A549 (cell line): ENCODE measurements at regions not wholly inside any gene's neighbourhood (a gene's known extent, or its start where the extent isn't known, plus 50 kb on each side); places are given as distances from the start of the nearest gene placed in this dataset.

Experiments
- ATAC-seq, 2 experiments: fragments of 200-7000 bp in 1 of 2; fragments of >200 bp in 1 of 2; cut with Nextera tagmentation in 1 of 2; cut with Tn5 transposase in 1 of 2; 3 replicates each; pipeline versions ENCODE4 v1.8.0 to v1.9.1; 2018 to 2020; ENCODE audit warnings: mild to moderate bottlenecking in 1 of 2, moderate library complexity in 1 of 2
- CTCF ChIA-PET: fragments of 300-600 bp; sonication (Branson Sonifier 250); formaldehyde crosslinking; extraction: SDS; loops from one replicate; lab custom pipeline; 2021; ENCODE audit warnings: antibody characterized with exemption, inconsistent platforms; lab: Yijun Ruan, JAX
- POLR2A ChIA-PET: fragments of 350-600 bp; formaldehyde crosslinking; extraction: SDS; loops from one replicate; lab custom pipeline; 2021; ENCODE audit warnings: antibody characterized with exemption, inconsistent platforms; lab: Yijun Ruan, JAX
- DNase-seq, 2 experiments: peaks; one replicate each; pipeline versions ENCODE4 v3.0.0 to v3.0.0-alpha.2; 2011 to 2016; ENCODE audit warnings: low read depth in 1 of 2, low spot score in 1 of 2
- FAIRE-seq: peaks from 2 replicates; lab custom pipeline; 2011; peaks lifted over from hg19 to GRCh38; lab: Jason Lieb, UNC
- H3K27ac ChIP-seq, 2 experiments: fragments of >200 bp; sonication (Bioruptor Twin); formaldehyde crosslinking; 3 replicates each; pipeline ENCODE4 v1.5.1; 2016 to 2017
- H3K4me1 ChIP-seq: fragments of >200 bp; sonication (Bioruptor Twin); formaldehyde crosslinking; 3 replicates; pipeline ENCODE4 v1.6.1; 2016
- H3K4me2 ChIP-seq: fragments of >200 bp; sonication (Bioruptor Twin); formaldehyde crosslinking; 3 replicates; pipeline ENCODE4 v1.6.1; 2016
- H3K4me3 ChIP-seq: fragments of >200 bp; sonication (Bioruptor Twin); formaldehyde crosslinking; 3 replicates; pipeline ENCODE4 v1.5.1; 2016
- H3K9me3 ChIP-seq: fragments of >200 bp; sonication (Bioruptor Twin); formaldehyde crosslinking; 3 replicates; pipeline ENCODE4 v1.6.1; 2016
- BHLHE40 ChIP-seq: IDR thresholded peaks from 2 replicates; pipeline ENCODE4 v1.6.1; 2012; ENCODE audit warnings: low read depth, low read length, inconsistent platforms
- CBX2 ChIP-seq: fragments of 200-600 bp; sonication (generic); IDR thresholded peaks from 2 replicates; pipeline ENCODE4 v1.6.1; 2016; ENCODE audit warnings: low read depth, mild to moderate bottlenecking, borderline replicate concordance
- CBX8 ChIP-seq: fragments of 200-600 bp; sonication (generic); IDR thresholded peaks from 2 replicates; pipeline ENCODE4 v1.6.1; 2016
- CEBPB ChIP-seq, 2 experiments: fragments of >200 bp in 1 of 2; sonication (Bioruptor Twin) in 1 of 2; formaldehyde crosslinking in 1 of 2; IDR thresholded peaks; 2 replicates each; pipeline ENCODE4 v1.6.1; 2012 to 2016
- CHD2 ChIP-seq: fragments of 150-350 bp; IDR thresholded peaks from 2 replicates; pipeline ENCODE4 v1.6.1; 2014; ENCODE audit warnings: low read length; ENCODE audit not compliant: partially characterized antibody
- CHD4 ChIP-seq: fragments of 200-600 bp; sonication (generic); IDR thresholded peaks from 2 replicates; pipeline ENCODE4 v1.6.1; 2016; ENCODE audit warnings: antibody characterized with exemption, mild to moderate bottlenecking, borderline replicate concordance
- ESRRA ChIP-seq: fragments of 150-350 bp; IDR thresholded peaks from 2 replicates; pipeline ENCODE4 v1.6.1; 2014; ENCODE audit warnings: mild to moderate bottlenecking, low read length, borderline replicate concordance
- FOSL2 ChIP-seq, 2 experiments: fragments of 450-650 bp in 1 of 2; fragments of >200 bp in 1 of 2; sonication (Bioruptor Twin) in 1 of 2; formaldehyde crosslinking; IDR thresholded peaks; 2 replicates each; pipeline versions ENCODE4 v1.5.0 to v1.6.1; 2016 to 2020; ENCODE audit warnings: mild to moderate bottlenecking in 1 of 2, moderate library complexity in 1 of 2
- HDAC2 ChIP-seq: fragments of 200-600 bp; sonication (generic); IDR thresholded peaks from 2 replicates; pipeline ENCODE4 v1.6.1; 2016
- HEYL ChIP-seq: fragments of 250-450 bp; sonication (Bioruptor Pico); IDR thresholded peaks from 2 replicates; pipeline ENCODE4 v1.8.0; 2021; ENCODE audit warnings: mild to moderate bottlenecking, moderate library complexity
- HOXA7 ChIP-seq: fragments of 250-450 bp; sonication (Bioruptor Pico); IDR thresholded peaks from 2 replicates; pipeline ENCODE4 v1.5.0; 2020; ENCODE audit warnings: mild to moderate bottlenecking, moderate library complexity
- HOXB13 ChIP-seq: fragments of 250-450 bp; sonication (Bioruptor Pico); IDR thresholded peaks from 2 replicates; pipeline ENCODE4 v1.5.0; 2020; ENCODE audit warnings: low read depth, mild to moderate bottlenecking, moderate library complexity
- HOXB5 ChIP-seq: fragments of 250-450 bp; sonication (Bioruptor Pico); IDR thresholded peaks from 2 replicates; pipeline ENCODE4 v1.5.0; 2020; ENCODE audit warnings: mild to moderate bottlenecking, moderate library complexity
- JUNB ChIP-seq: fragments of >200 bp; sonication (Bioruptor Twin); formaldehyde crosslinking; IDR thresholded peaks from 2 replicates; pipeline ENCODE4 v1.6.1; 2016
- KDM1A ChIP-seq: fragments of 200-600 bp; sonication (generic); IDR thresholded peaks from 2 replicates; pipeline ENCODE4 v1.6.1; 2016; ENCODE audit warnings: low read depth, mild to moderate bottlenecking
- POLR2AphosphoS2 ChIP-seq: conservative IDR thresholded peaks from 2 replicates; pipeline ENCODE4 v1.6.1; 2012; ENCODE audit warnings: low read length, improper control_type of control experiment, inconsistent platforms
- RARB ChIP-seq: fragments of 250-450 bp; sonication (Bioruptor Pico); IDR thresholded peaks from 2 replicates; pipeline ENCODE4 v1.8.0; 2021; ENCODE audit warnings: mild to moderate bottlenecking, moderate library complexity
- RCOR1 ChIP-seq: fragments of 150-350 bp; IDR thresholded peaks from 2 replicates; pipeline ENCODE4 v1.6.1; 2014; ENCODE audit warnings: antibody characterized with exemption, low read length, low read depth
- RFX5 ChIP-seq: fragments of 450-650 bp; IDR thresholded peaks from 2 replicates; pipeline ENCODE4 v1.7.1; 2014; ENCODE audit warnings: antibody characterized with exemption, mild to moderate bottlenecking, moderate library complexity
- SMC3 ChIP-seq: fragments of >200 bp; sonication (Bioruptor Twin); formaldehyde crosslinking; IDR thresholded peaks from 3 replicates; pipeline ENCODE4 v1.6.1; 2018; ENCODE audit warnings: inconsistent platforms
- SREBF2 ChIP-seq: fragments of 450-650 bp; IDR thresholded peaks from 2 replicates; pipeline ENCODE4 v1.6.1; 2014; ENCODE audit warnings: mild to moderate bottlenecking, moderate library complexity
- ZC3H11A ChIP-seq: fragments of 450-650 bp; IDR thresholded peaks from 2 replicates; pipeline ENCODE4 v1.6.1; 2014; ENCODE audit warnings: antibody characterized with exemption, mild to moderate bottlenecking
- ZFP36 ChIP-seq: fragments of 450-650 bp; IDR thresholded peaks from 2 replicates; pipeline ENCODE4 v1.6.1; 2014; ENCODE audit warnings: borderline replicate concordance; ENCODE audit not compliant: partially characterized antibody
- ZSCAN20 ChIP-seq: fragments of 250-450 bp; sonication (Bioruptor Pico); IDR thresholded peaks from 2 replicates; pipeline ENCODE4 v1.8.0; 2022; ENCODE audit warnings: mild to moderate bottlenecking, moderate library complexity
- WGBS: methylation state at CpG from one replicate; pipeline ENCODE4 v1.1.6; 2017; ENCODE audit errors: missing lambda C conversion rate; 5-methylcytosine and 5-hydroxymethylcytosine counted together
- TF ChIP-seq, protein P1 (sequence below): IDR thresholded peaks from 2 replicates; pipeline ENCODE4 v1.6.1; 2012
- TF ChIP-seq, protein P2 (sequence below): IDR thresholded peaks from 2 replicates; pipeline ENCODE4 v1.6.1; 2012
- TF ChIP-seq, protein P3 (sequence below): fragments of 150-350 bp; IDR thresholded peaks from 2 replicates; pipeline ENCODE4 v1.6.1; 2014; ENCODE audit warnings: low read depth, mild to moderate bottlenecking, low read length
- TF ChIP-seq, protein P4 (sequence below): fragments of >200 bp; sonication (Bioruptor Twin); formaldehyde crosslinking; IDR thresholded peaks from 2 replicates; pipeline ENCODE4 v1.6.1; 2016
- TF ChIP-seq, protein P5 (sequence below): fragments of 250-450 bp; sonication (Bioruptor Pico); IDR thresholded peaks from 2 replicates; pipeline ENCODE4 v1.5.0; 2021; ENCODE audit warnings: mild to moderate bottlenecking, moderate library complexity, borderline replicate concordance
- TF ChIP-seq, protein P6 (sequence below): fragments of 450-650 bp; IDR thresholded peaks from 2 replicates; pipeline ENCODE4 v1.6.1; 2014; ENCODE audit warnings: antibody characterized with exemption

DNA sequence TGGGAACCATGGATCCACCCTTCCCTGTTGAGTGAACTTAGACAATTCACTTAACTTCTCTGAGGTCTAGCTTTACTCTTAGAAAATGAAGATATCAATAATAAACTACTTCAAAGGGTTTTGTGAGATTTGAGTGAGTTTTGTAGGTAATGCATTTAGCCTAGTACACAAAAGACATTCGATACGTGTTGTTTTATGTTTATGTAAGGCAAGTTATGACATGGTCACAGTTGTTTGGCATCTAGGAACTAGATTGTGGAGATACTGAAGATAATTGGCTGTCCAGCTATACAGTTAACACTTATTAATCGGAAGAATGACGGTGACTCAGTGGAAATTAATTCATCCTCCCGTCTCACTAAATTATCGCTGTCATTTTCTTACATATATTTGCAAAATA lies 1781.1 kb upstream of the TENM3 start:
- ATAC-seq (no peak), DNase-seq (no peak), FAIRE-seq (no peak)
- Histone ChIP-seq H3K4me3 (no peak overlapping the region), H3K9me3 (no peaks in the 10 kb centered on the region)
- no peak for TF ChIP-seq CBX8
- no peak for TF ChIP-seq POLR2AphosphoS2
- TF ChIP-seq, all 56 proteins: peak for 0
- ChIA-PET CTCF (no interaction called here), POLR2A (no interaction called here)
- H3K27ac ChIP-seq: no peak overlapping the region
- no peak overlapping the region for H3K4me2 ChIP-seq
- H3K4me1 ChIP-seq: no peaks in the 10 kb centered on the region
- 33% methylated on average over 6 of the region's 6 CpGs for WGBS

DNA sequence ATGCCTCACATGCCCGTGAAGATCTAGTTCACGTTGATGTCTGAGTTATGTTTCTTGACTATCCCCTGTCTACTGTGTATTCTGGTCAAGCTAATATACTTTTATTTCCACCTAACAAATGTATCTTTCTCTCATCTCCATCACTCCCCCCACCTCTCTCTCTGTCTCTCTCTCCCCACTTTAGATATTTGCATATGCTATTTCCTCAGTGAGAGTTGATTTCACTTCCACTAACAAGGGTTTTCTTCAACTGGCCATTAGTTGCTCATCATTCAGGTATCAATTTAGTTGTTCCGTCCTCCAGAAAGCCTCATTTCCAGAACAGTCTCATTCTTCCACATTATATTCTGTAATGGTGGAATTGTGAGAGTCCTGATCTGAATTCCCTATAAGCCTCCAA lies 1777.8 kb upstream of the TENM3 start:
- Histone ChIP-seq H3K4me3 (no peak overlapping the region), H3K9me3 (no peaks in the 10 kb centered on the region), H3K4me2 (no peak overlapping the region), H3K4me1 (no peaks in the 10 kb centered on the region), H3K27ac (no peak overlapping the region)
- no peak for FAIRE-seq
- ChIA-PET POLR2A (no interaction called here), CTCF (no interaction called here)
- 0% methylated on average over 3 of the region's 3 CpGs for WGBS
- no peak for ATAC-seq
- DNase-seq: no peak
- no peak for TF ChIP-seq CHD2
- TF ChIP-seq ZC3H11A: no peak
- TF ChIP-seq, protein P1, sequence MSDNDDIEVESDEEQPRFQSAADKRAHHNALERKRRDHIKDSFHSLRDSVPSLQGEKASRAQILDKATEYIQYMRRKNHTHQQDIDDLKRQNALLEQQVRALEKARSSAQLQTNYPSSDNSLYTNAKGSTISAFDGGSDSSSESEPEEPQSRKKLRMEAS: no peak
- TF ChIP-seq, protein P2, sequence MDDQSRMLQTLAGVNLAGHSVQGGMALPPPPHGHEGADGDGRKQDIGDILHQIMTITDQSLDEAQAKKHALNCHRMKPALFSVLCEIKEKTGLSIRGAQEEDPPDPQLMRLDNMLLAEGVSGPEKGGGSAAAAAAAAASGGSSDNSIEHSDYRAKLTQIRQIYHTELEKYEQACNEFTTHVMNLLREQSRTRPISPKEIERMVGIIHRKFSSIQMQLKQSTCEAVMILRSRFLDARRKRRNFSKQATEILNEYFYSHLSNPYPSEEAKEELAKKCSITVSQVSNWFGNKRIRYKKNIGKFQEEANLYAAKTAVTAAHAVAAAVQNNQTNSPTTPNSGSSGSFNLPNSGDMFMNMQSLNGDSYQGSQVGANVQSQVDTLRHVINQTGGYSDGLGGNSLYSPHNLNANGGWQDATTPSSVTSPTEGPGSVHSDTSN: no peak
- TF ChIP-seq, protein P3, sequence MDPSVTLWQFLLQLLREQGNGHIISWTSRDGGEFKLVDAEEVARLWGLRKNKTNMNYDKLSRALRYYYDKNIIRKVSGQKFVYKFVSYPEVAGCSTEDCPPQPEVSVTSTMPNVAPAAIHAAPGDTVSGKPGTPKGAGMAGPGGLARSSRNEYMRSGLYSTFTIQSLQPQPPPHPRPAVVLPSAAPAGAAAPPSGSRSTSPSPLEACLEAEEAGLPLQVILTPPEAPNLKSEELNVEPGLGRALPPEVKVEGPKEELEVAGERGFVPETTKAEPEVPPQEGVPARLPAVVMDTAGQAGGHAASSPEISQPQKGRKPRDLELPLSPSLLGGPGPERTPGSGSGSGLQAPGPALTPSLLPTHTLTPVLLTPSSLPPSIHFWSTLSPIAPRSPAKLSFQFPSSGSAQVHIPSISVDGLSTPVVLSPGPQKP: no peak
- no peak for TF ChIP-seq RFX5
- no peak for TF ChIP-seq POLR2AphosphoS2
- no peak for TF ChIP-seq CBX2
- TF ChIP-seq SMC3: no peak
- no peak for TF ChIP-seq FOSL2 (IDR thresholded peaks at IDR 0.05)
- no peak for TF ChIP-seq FOSL2 (CRISPR knock-in tag; IDR thresholded peaks at IDR 0.05)
- TF ChIP-seq, protein P4, sequence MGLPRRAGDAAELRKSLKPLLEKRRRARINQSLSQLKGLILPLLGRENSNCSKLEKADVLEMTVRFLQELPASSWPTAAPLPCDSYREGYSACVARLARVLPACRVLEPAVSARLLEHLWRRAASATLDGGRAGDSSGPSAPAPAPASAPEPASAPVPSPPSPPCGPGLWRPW: no peak
- TF ChIP-seq KDM1A: no peak
- no peak for TF ChIP-seq SREBF2

DNA sequence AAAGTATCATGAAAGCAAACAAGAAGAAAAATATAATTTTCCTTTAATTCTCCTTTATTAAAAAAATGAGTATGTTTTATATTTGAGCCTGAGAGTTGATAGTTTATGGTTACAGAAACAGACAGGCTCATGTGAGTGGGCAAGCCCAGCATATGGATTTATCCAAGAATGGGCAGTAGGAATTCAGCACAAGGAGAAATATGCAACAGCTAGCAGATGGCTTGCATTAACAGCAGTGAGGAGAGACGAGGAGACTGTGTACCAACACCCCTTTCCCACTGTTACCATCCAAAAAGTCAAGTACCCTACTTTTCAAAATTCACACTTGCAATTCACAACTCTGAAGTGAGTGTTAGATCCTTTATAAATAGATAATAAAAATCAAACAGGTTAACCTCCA lies 1760.2 kb upstream of the TENM3 start:
- H3K4me3 ChIP-seq: no peak overlapping the region
- WGBS: 0% methylated on average over 1 of the region's 1 CpG
- CTCF ChIA-PET: no interaction called here
- H3K27ac ChIP-seq: no peak overlapping the region
- H3K4me1 ChIP-seq: no peaks in the 10 kb centered on the region
- no peaks in the 10 kb centered on the region for H3K9me3 ChIP-seq
- POLR2A ChIA-PET: no interaction called here
- DNase-seq (no peak), FAIRE-seq (no peak), ATAC-seq (no peak)
- no peak for TF ChIP-seq BHLHE40
- TF ChIP-seq ESRRA: no peak
- TF ChIP-seq, protein P1: no peak
- no peak for TF ChIP-seq HOXB13 (CRISPR knock-in tag)
- TF ChIP-seq RCOR1: no peak
- TF ChIP-seq CEBPB (IDR thresholded peaks at IDR 0.05): no peak
- no peak for TF ChIP-seq SMC3
- no peak for TF ChIP-seq SREBF2
- TF ChIP-seq FOSL2 (IDR thresholded peaks at IDR 0.05): no peak
- no peak for TF ChIP-seq FOSL2 (CRISPR knock-in tag; IDR thresholded peaks at IDR 0.05)
- no peak for TF ChIP-seq HOXB5 (CRISPR knock-in tag)
- no peak for TF ChIP-seq ZFP36
- no peak for TF ChIP-seq CHD4
- TF ChIP-seq, protein P5, sequence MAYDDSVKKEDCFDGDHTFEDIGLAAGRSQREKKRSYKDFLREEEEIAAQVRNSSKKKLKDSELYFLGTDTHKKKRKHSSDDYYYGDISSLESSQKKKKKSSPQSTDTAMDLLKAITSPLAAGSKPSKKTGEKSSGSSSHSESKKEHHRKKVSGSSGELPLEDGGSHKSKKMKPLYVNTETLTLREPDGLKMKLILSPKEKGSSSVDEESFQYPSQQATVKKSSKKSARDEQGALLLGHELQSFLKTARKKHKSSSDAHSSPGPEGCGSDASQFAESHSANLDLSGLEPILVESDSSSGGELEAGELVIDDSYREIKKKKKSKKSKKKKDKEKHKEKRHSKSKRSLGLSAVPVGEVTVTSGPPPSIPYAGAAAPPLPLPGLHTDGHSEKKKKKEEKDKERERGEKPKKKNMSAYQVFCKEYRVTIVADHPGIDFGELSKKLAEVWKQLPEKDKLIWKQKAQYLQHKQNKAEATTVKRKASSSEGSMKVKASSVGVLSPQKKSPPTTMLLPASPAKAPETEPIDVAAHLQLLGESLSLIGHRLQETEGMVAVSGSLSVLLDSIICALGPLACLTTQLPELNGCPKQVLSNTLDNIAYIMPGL: no peak
- TF ChIP-seq, protein P6, sequence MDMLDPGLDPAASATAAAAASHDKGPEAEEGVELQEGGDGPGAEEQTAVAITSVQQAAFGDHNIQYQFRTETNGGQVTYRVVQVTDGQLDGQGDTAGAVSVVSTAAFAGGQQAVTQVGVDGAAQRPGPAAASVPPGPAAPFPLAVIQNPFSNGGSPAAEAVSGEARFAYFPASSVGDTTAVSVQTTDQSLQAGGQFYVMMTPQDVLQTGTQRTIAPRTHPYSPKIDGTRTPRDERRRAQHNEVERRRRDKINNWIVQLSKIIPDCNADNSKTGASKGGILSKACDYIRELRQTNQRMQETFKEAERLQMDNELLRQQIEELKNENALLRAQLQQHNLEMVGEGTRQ: no peak
- TF ChIP-seq HOXA7 (CRISPR knock-in tag): no peak
- no peak for TF ChIP-seq JUNB
- no peak for TF ChIP-seq HEYL (CRISPR knock-in tag)
- no peak for TF ChIP-seq RARB (CRISPR knock-in tag)
- no peak for TF ChIP-seq ZSCAN20
- TF ChIP-seq HDAC2: no peak
- TF ChIP-seq, all 56 proteins: peak for 0
- no peak overlapping the region for H3K4me2 ChIP-seq
